Brain microvascular endothelial cell (primary cell): ENCODE measurements at regions not wholly inside any gene's neighbourhood (a gene's known extent, or its start where the extent isn't known, plus 50 kb on each side); places are given as distances from the start of the nearest gene placed in this dataset.

Experiments
- DNase-seq: peaks from one replicate; pipeline ENCODE4 v3.0.0-alpha.2; 2020
- H3K27ac ChIP-seq: fragments of 250-450 bp; sonication (Bioruptor Pico); 2 replicates; pipeline ENCODE4 v1.5.1; 2020; ENCODE audit warnings: mild to moderate bottlenecking, moderate library complexity
- H3K27me3 ChIP-seq: fragments of 250-450 bp; sonication (Bioruptor Pico); replicated peaks from 2 replicates; pipeline ENCODE4 v1.5.1; 2020; ENCODE audit warnings: mild to moderate bottlenecking
- H3K36me3 ChIP-seq: fragments of 250-450 bp; sonication (Bioruptor Pico); replicated peaks from 2 replicates; pipeline ENCODE4 v1.5.1; 2020; ENCODE audit warnings: mild to moderate bottlenecking
- H3K4me3 ChIP-seq: 2 replicates; pipeline ENCODE4 v1.5.1; 2011; ENCODE audit warnings: low read depth, mild to moderate bottlenecking, control low read depth, low read length, moderate library complexity
- in situ Hi-C: cut with HindIII; loops from 2 replicates; pipeline ENCODE4 v1.10.0; 2017; ENCODE audit warnings: low sequenced_read_pairs, low pct_ligation_motif_present
- TF ChIP-seq, protein P1 (sequence below): IDR thresholded peaks from 2 replicates; pipeline ENCODE4 v1.5.1; 2011; ENCODE audit warnings: low read depth, mild to moderate bottlenecking, moderate library complexity, low read length, control low read depth, inconsistent platforms; ENCODE audit errors: missing control alignments

DNA sequence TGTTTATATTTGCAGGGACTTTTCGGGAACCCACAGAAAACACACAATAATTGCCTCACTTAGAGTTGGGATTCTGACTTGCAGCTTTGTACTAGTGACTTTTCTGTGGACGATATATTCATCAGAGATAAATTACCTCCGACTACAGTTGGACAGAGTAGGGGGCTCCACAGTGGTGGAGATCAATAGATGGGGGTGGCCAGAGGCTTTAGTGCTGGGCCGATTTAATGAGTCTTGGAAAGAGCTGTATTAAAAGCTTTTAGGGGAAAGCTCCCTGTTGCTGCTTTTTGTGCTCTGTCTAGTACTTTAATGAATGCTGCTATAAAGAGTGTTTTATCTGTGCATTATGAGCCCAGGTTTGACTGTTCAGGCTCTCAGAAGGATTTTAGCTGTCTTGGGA, 359.2 kb upstream of the DPYD start:
- H3K4me3 ChIP-seq = no peak overlapping the region
- H3K27me3 ChIP-seq = no peaks in the 10 kb centered on the region
- H3K27ac ChIP-seq = no peak overlapping the region
- H3K36me3 ChIP-seq = no peaks in the 10 kb centered on the region
- TF ChIP-seq, protein P1, sequence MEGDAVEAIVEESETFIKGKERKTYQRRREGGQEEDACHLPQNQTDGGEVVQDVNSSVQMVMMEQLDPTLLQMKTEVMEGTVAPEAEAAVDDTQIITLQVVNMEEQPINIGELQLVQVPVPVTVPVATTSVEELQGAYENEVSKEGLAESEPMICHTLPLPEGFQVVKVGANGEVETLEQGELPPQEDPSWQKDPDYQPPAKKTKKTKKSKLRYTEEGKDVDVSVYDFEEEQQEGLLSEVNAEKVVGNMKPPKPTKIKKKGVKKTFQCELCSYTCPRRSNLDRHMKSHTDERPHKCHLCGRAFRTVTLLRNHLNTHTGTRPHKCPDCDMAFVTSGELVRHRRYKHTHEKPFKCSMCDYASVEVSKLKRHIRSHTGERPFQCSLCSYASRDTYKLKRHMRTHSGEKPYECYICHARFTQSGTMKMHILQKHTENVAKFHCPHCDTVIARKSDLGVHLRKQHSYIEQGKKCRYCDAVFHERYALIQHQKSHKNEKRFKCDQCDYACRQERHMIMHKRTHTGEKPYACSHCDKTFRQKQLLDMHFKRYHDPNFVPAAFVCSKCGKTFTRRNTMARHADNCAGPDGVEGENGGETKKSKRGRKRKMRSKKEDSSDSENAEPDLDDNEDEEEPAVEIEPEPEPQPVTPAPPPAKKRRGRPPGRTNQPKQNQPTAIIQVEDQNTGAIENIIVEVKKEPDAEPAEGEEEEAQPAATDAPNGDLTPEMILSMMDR = no peak
- no peak for DNase-seq
- in situ Hi-C loops = no loop called here

DNA sequence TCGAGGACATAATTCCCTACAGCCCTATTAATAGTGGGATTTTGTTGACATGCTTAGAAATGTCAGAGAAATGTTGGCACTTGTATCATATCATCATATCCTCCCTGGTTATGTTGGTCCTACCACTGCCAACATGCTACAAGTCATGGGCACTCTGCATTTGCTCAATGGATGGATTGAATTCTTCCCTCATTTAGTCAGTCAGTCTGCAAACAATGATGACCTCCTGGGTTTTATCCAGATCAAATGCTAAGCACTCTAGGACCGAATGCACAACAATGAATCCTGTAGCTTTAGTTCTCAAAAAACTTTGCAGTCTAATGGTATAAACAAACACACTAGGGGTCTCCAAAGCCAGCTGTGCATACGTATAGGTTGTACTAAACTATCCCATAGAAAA, 357.2 kb upstream of the DPYD start:
- Histone ChIP-seq H3K36me3 (no peaks in the 10 kb centered on the region), H3K4me3 (no peak overlapping the region), H3K27me3 (no peaks in the 10 kb centered on the region), H3K27ac (no peak overlapping the region)
- DNase-seq = no peak
- in situ Hi-C loops = no loop called here
- TF ChIP-seq, protein P1 = no peak

DNA sequence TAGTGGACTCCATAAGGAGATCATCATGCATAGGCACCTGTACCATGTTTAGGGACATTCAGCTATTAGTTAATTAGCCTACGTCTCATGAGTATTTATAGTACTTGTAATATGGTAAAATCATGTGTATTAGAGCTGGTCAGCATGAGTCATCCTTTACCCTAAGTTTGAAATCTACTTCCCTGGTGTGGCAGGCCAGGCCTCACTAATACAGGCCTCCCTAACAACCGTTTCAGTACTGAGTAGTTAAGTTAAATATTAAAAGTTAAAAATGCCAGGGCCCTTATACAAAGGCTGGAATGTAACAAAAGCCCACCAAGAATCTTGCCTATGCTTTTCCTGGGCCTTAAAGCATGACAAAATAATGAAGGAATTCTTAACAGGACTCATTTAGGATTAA, 356.3 kb upstream of the DPYD start:
- in situ Hi-C loops = no loop called here
- H3K27me3 ChIP-seq = no peaks in the 10 kb centered on the region
- H3K36me3 ChIP-seq = no peaks in the 10 kb centered on the region
- TF ChIP-seq, protein P1 = no peak
- no peak overlapping the region for H3K27ac ChIP-seq
- DNase-seq = peak; percentile 42
- H3K4me3 ChIP-seq = no peak overlapping the region

DNA sequence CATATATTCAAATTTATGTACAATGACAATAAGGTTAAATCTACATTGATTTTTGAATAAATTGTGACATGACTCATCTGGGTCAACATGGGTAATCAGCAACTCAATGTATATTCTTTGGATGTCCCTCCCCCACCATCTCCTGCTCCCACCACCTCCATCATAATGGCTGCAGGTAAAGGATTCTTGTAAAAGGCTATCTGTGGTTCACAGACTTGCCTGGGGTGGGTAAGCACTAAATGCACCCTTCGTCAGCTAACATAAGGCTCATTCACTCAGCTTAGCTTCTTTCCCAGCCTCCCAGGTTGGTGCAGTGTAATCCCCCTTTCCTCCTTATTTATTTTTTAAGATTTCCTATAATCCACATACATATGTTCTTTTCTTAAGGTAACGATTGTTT, 355.7 kb upstream of the DPYD start:
- Histone ChIP-seq H3K4me3 (no peak overlapping the region), H3K27ac (no peak overlapping the region), H3K36me3 (no peaks in the 10 kb centered on the region), H3K27me3 (no peaks in the 10 kb centered on the region)
- in situ Hi-C loops = no loop called here
- TF ChIP-seq, protein P1 = no peak
- DNase-seq = no peak

GRCh38 chr1:98268316-98268715, 347.5 kb upstream of the DPYD start:
- DNase-seq = no peak

GRCh38 chr1:98267423-98267822, 346.6 kb upstream of the DPYD start:
- no peak overlapping the region for H3K27ac ChIP-seq
- H3K36me3 ChIP-seq = no peaks in the 10 kb centered on the region
- no peaks in the 10 kb centered on the region for H3K27me3 ChIP-seq
- TF ChIP-seq, protein P1 = no peak
- in situ Hi-C loops = no loop called here
- no peak overlapping the region for H3K4me3 ChIP-seq
- DNase-seq = no peak

More at GRCh38 chr1:98268316-98268715, 347.5 kb upstream of the DPYD start:
- in situ Hi-C loops = no loop called here
- TF ChIP-seq, protein P1 = no peak
- H3K27me3 ChIP-seq = no peaks in the 10 kb centered on the region
- H3K27ac ChIP-seq = no peak overlapping the region
- H3K4me3 ChIP-seq = no peak overlapping the region
- H3K36me3 ChIP-seq = no peaks in the 10 kb centered on the region
